Panc1 (cell line): ENCODE measurements at regions not wholly inside any gene's neighbourhood (a gene's known extent, or its start where the extent isn't known, plus 50 kb on each side); places are given as distances from the start of the nearest gene placed in this dataset.

Source experiments
- POLR2AphosphoS5 ChIP-seq: IDR thresholded peaks from 2 replicates; pipeline ENCODE4 v1.6.1; 2012; ENCODE audit warnings: mild to moderate bottlenecking, low read depth, low read length, moderate library complexity
- REST ChIP-seq, 2 experiments: IDR thresholded peaks; 2 replicates each; pipeline ENCODE4 v1.6.1; 2011 to 2012; ENCODE audit warnings: low read depth in 2 of 2, control low read depth in 1 of 2, low read length in 1 of 2, mild to moderate bottlenecking in 1 of 2, moderate library complexity in 1 of 2; ENCODE audit not compliant: insufficient read depth in 1 of 2
- SIN3A ChIP-seq: IDR thresholded peaks from 2 replicates; pipeline ENCODE4 v1.6.1; 2012; ENCODE audit warnings: low read depth, mild to moderate bottlenecking, low read length, moderate library complexity, borderline replicate concordance; ENCODE audit not compliant: insufficient read depth
- TCF7L2 ChIP-seq: IDR thresholded peaks from 2 replicates; pipeline ENCODE4 v1.6.1; 2011; ENCODE audit warnings: mild to moderate bottlenecking, low read depth, low read length, inconsistent platforms
- TF ChIP-seq, protein P1 (sequence below): fragments of 450-650 bp; IDR thresholded peaks from 2 replicates; pipeline ENCODE4 v1.5.1; 2017; ENCODE audit warnings: mild to moderate bottlenecking

DNA sequence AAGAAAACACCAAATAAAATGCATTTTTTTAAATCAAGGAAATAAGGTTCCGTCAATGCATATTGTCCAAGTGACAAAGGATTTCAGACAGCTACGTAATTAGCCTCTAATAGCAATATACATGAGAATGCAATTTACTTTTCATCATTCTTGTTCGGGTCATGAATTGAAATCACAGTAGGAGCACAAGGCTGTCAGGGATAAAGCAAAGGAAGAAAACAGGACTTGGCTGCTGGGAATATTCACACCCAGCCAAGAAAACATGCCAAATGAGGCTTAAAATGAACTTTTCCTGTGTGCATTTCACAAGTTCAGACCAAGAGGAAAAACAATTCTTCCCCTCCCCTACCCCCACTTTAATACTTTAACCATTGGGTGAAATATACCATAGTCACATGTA, 188.6 kb downstream of the CWF19L2 start:
- TF ChIP-seq, protein P1, sequence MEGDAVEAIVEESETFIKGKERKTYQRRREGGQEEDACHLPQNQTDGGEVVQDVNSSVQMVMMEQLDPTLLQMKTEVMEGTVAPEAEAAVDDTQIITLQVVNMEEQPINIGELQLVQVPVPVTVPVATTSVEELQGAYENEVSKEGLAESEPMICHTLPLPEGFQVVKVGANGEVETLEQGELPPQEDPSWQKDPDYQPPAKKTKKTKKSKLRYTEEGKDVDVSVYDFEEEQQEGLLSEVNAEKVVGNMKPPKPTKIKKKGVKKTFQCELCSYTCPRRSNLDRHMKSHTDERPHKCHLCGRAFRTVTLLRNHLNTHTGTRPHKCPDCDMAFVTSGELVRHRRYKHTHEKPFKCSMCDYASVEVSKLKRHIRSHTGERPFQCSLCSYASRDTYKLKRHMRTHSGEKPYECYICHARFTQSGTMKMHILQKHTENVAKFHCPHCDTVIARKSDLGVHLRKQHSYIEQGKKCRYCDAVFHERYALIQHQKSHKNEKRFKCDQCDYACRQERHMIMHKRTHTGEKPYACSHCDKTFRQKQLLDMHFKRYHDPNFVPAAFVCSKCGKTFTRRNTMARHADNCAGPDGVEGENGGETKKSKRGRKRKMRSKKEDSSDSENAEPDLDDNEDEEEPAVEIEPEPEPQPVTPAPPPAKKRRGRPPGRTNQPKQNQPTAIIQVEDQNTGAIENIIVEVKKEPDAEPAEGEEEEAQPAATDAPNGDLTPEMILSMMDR = no peak
- TF ChIP-seq POLR2AphosphoS5 (no peak), TCF7L2 (no peak), REST (IDR thresholded peaks at IDR 0.05; ENCODE audit: insufficient read depth in 1 of 2, low read depth in 2 of 2, low read length in 1 of 2) (no peak), SIN3A (no peak)
